ENCODE measurements at regions not wholly inside any gene's neighbourhood (a gene's known extent, or its start where the extent isn't known, plus 50 kb on each side); places are given as distances from the start of the nearest gene placed in this dataset.

DNA sequence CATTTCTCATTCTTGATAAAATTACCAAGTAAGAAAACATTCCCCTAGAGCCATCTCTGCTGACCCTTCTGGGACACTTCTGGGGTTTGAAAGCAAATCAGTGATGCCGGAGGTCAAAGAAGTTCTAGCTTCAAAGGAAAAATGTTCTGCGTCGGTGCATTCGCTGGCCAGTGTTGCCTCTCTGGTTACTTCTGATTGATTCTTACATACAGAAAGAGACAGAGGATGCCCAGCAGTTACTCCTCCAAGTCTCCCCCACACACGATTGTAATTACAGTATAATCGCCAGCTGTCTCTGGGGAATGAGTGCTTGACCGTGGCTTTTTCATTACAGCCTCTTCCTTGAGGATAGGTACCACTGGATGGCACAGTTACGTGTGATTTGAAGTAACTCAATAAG, 150.9 kb downstream of the SNX19 start:
- TF ChIP-seq CTCF (IDR thresholded peaks at IDR 0.05): no peak
- TF ChIP-seq EP300 (IDR thresholded peaks at IDR 0.05): no peak
- no peak for TF ChIP-seq POLR2A (IDR thresholded peaks at IDR 0.05)
